NCI-H460 (cell line): ENCODE measurements at regions not wholly inside any gene's neighbourhood (a gene's known extent, or its start where the extent isn't known, plus 50 kb on each side); places are given as distances from the start of the nearest gene placed in this dataset.

Source experiments
- DNase-seq: peaks from one replicate; pipeline ENCODE4 v3.0.0-alpha.2; 2016; ENCODE audit warnings: low read depth; ENCODE audit errors: extremely low read depth

- DNase-seq: no peak
Measured at GRCh38 chr15:23514484-23514883, 51.0 kb upstream of the MKRN3 start.

- DNase-seq: no peak
Measured at GRCh38 chr15:23506762-23507161, 58.7 kb upstream of the MKRN3 start.

GRCh38 chr15:23503980-23504379, 56.9 kb upstream of the GOLGA6L2 start:
- no peak for DNase-seq

- no peak for DNase-seq
Measured at GRCh38 chr15:23503576-23503975, 56.5 kb upstream of the GOLGA6L2 start.

- peak; percentile 3 for DNase-seq
Measured at GRCh38 chr15:23497710-23498111, 50.7 kb upstream of the GOLGA6L2 start.
